Endothelial cell of umbilical vein (primary cell): ENCODE measurements at regions not wholly inside any gene's neighbourhood (a gene's known extent, or its start where the extent isn't known, plus 50 kb on each side); places are given as distances from the start of the nearest gene placed in this dataset.
"Not testable (repeated sequence)": the region's sequence is repeated elsewhere in the genome, so short reads cannot be mapped to it uniquely, and the experiment has no call there.

Experiments used
- BruUV-seq: library from RNA; stranded (reverse); fragments of 400-500 nt; replicated peaks from 2 replicates; lab custom pipeline; 2021; lab: Mats Ljungman, UMichigan
- CTCF ChIA-PET: fragments of 300-600, 350-600 bp; sonication (Branson Sonifier 250); formaldehyde crosslinking; loops from one replicate; lab custom pipeline; 2021; ENCODE audit warnings: antibody characterized with exemption, inconsistent platforms; lab: Charles Lee
- POLR2A ChIA-PET: fragments of 300-600, 350-600 bp; sonication (Branson Sonifier 250); formaldehyde crosslinking; loops from one replicate; lab custom pipeline; 2021; ENCODE audit warnings: antibody characterized with exemption, inconsistent platforms; lab: Charles Lee
- DNase-seq: peaks from one replicate; pipeline ENCODE4 v3.0.0-alpha.2; 2011; ENCODE audit warnings: low read depth, low spot score
- FAIRE-seq: peaks from 2 replicates; lab custom pipeline; 2011; peaks lifted over from hg19 to GRCh38; lab: Jason Lieb, UNC
- H2AFZ ChIP-seq: 2 replicates; pipeline ENCODE4 v1.6.0; 2012; ENCODE audit warnings: low read depth, low read length, control low read depth, inconsistent platforms
- H3K27ac ChIP-seq: 2 replicates; pipeline ENCODE4 v1.5.1; 2011; ENCODE audit warnings: low read depth, mild to moderate bottlenecking, control low read depth, low read length, moderate library complexity; ENCODE audit not compliant: insufficient read depth
- H3K27me3 ChIP-seq, 2 experiments: 2 replicates each; pipeline versions ENCODE4 v1.6.0 to v1.6.1; 2011; ENCODE audit warnings: low read length in 2 of 2, mixed read lengths in 1 of 2; ENCODE audit not compliant: control insufficient read depth in 2 of 2, insufficient read depth in 2 of 2
- H3K36me3 ChIP-seq, 2 experiments: 2 replicates in 1 of 2; 3 replicates in 1 of 2; pipeline ENCODE4 v1.5.1; 2011; ENCODE audit warnings: low read length in 2 of 2, mild to moderate bottlenecking in 1 of 2, moderate library complexity in 1 of 2; ENCODE audit not compliant: control insufficient read depth in 2 of 2, insufficient read depth in 2 of 2; ENCODE audit errors: extremely low read depth in 1 of 2
- H3K4me1 ChIP-seq: 3 replicates; pipeline ENCODE4 v1.5.1; 2011; ENCODE audit warnings: mild to moderate bottlenecking, low read length; ENCODE audit not compliant: control insufficient read depth, insufficient read depth; ENCODE audit errors: extremely low read depth
- H3K4me2 ChIP-seq: 2 replicates; pipeline ENCODE4 v1.6.1; 2011; ENCODE audit warnings: low read length, control low read depth, mixed read lengths; ENCODE audit not compliant: insufficient read depth
- H3K4me3 ChIP-seq, 3 experiments: fragments of 200-600 bp in 1 of 3; sonication (generic), shearing (Covaris generic) in 1 of 3; replicated peaks in 1 of 3; 2 replicates each; pipeline ENCODE4 v1.5.1; 2011 to 2016; ENCODE audit warnings: control low read depth in 3 of 3, low read length in 3 of 3, mild to moderate bottlenecking in 2 of 3, inconsistent platforms in 1 of 3, low read depth in 1 of 3, moderate library complexity in 1 of 3; ENCODE audit not compliant: insufficient read depth in 1 of 3
- H3K79me2 ChIP-seq: 2 replicates; pipeline ENCODE4 v1.6.0; 2012; ENCODE audit warnings: low read length, inconsistent platforms; ENCODE audit not compliant: control insufficient read depth, insufficient read depth
- H3K9ac ChIP-seq: replicated peaks from 2 replicates; pipeline ENCODE3; 2011; ENCODE audit warnings: low read length, control low read depth; ENCODE audit not compliant: insufficient read depth; ENCODE audit errors: extremely low read depth
- H3K9me1 ChIP-seq: replicated peaks from 3 replicates; pipeline ENCODE4 v1.6.0; 2011; ENCODE audit warnings: mild to moderate bottlenecking, low read length; ENCODE audit not compliant: control insufficient read depth, insufficient read depth; ENCODE audit errors: extremely low read depth
- H3K9me3 ChIP-seq: replicated peaks from 2 replicates; pipeline ENCODE4 v1.5.1; 2012; ENCODE audit warnings: low read length, inconsistent platforms; ENCODE audit not compliant: control insufficient read depth, insufficient read depth
- H4K20me1 ChIP-seq: replicated peaks from 2 replicates; pipeline ENCODE3; 2011; ENCODE audit warnings: mild to moderate bottlenecking, low read length; ENCODE audit not compliant: control insufficient read depth, insufficient read depth; ENCODE audit errors: extremely low read depth
- MYC ChIP-seq: IDR thresholded peaks from one replicate; pipeline ENCODE4 v1.6.1; 2011; ENCODE audit warnings: mild to moderate bottlenecking, low read depth, low read length
- dilution Hi-C: fragments of 300-500 bp; cut with MboI; formaldehyde crosslinking; loops from one replicate; pipeline ENCODE4 v1.15.0; 2019; ENCODE audit warnings: low sequenced_read_pairs; ENCODE audit not compliant: extremely low pct_ligation_motif_present
- intact Hi-C: fragments of 100-400 bp; cut with micrococcal nuclease; formaldehyde crosslinking; loops from one replicate; pipeline ENCODE4 v1.10.0; 2022
- TF ChIP-seq, protein P1 (sequence below), 2 donors: IDR thresholded peaks; 1 replicate in 1 of 2; 2 replicates in 1 of 2; pipeline ENCODE4 v1.5.1; 2011; ENCODE audit warnings: low read length in 2 of 2, mild to moderate bottlenecking in 2 of 2, moderate library complexity in 2 of 2, control low read depth in 1 of 2, inconsistent platforms in 1 of 2, low read depth in 1 of 2; ENCODE audit not compliant: insufficient read depth in 1 of 2; ENCODE audit errors: extremely low read depth in 1 of 2
- TF ChIP-seq, protein P2 (sequence below): IDR thresholded peaks from 2 replicates; pipeline ENCODE4 v1.6.1; 2011; ENCODE audit not compliant: insufficient read depth, insufficient read length

DNA sequence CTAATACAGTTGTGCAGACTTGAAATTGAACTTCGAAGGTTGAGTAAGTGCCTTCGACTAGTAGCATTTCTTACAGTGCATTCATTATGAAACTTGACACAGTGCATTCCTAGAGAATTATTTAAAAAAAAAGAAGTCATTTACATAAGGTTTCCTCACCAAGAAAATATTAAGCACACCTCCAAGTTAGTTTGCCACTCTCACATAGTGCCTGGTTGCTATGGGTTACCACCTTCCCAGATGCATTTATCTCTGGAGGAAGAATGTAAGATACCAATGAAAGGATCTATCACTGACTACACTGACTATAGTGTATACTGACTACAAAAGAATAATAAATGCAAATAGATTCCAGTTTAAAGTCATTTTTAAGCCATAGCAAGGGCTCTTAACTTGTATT lies 311.9 kb upstream of the RASGEF1B start:
- no peak overlapping the region for H3K27ac ChIP-seq
- H4K20me1 ChIP-seq, result no peaks in the 10 kb centered on the region
- dilution Hi-C loops, result no loop called here
- intact Hi-C loops, result no loop called here
- H3K9me1 ChIP-seq, result no peaks in the 10 kb centered on the region
- TF ChIP-seq MYC, result no peak
- TF ChIP-seq, protein P1, sequence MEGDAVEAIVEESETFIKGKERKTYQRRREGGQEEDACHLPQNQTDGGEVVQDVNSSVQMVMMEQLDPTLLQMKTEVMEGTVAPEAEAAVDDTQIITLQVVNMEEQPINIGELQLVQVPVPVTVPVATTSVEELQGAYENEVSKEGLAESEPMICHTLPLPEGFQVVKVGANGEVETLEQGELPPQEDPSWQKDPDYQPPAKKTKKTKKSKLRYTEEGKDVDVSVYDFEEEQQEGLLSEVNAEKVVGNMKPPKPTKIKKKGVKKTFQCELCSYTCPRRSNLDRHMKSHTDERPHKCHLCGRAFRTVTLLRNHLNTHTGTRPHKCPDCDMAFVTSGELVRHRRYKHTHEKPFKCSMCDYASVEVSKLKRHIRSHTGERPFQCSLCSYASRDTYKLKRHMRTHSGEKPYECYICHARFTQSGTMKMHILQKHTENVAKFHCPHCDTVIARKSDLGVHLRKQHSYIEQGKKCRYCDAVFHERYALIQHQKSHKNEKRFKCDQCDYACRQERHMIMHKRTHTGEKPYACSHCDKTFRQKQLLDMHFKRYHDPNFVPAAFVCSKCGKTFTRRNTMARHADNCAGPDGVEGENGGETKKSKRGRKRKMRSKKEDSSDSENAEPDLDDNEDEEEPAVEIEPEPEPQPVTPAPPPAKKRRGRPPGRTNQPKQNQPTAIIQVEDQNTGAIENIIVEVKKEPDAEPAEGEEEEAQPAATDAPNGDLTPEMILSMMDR (IDR thresholded peaks at IDR 0.05; ENCODE audit: extremely low read depth in 1 of 2, insufficient read depth in 1 of 2, low read depth in 1 of 2, low read length in 2 of 2), result no peak
- no peak overlapping the region for H3K9ac ChIP-seq
- H3K4me1 ChIP-seq, result no peaks in the 10 kb centered on the region
- POLR2A ChIA-PET, result no interaction called here
- H3K4me2 ChIP-seq, result no peak overlapping the region
- H2AFZ ChIP-seq, result no peak overlapping the region
- FAIRE-seq (no peak), DNase-seq (no peak)
- H3K9me3 ChIP-seq, result no peaks in the 10 kb centered on the region
- H3K27me3 ChIP-seq, result no peaks in the 10 kb centered on the region
- CTCF ChIA-PET, result interaction anchor here (0.7 kb wide), 1 partner anchor 56 kb away, joined by 3 read pairs; no protein-coding TSS in a partner anchor
- H3K4me3 ChIP-seq, result no peak overlapping the region
- H3K36me3 ChIP-seq, result no peaks in the 10 kb centered on the region
- H3K79me2 ChIP-seq, result no peaks in the 10 kb centered on the region
- no TSS peak for BruUV-seq

DNA sequence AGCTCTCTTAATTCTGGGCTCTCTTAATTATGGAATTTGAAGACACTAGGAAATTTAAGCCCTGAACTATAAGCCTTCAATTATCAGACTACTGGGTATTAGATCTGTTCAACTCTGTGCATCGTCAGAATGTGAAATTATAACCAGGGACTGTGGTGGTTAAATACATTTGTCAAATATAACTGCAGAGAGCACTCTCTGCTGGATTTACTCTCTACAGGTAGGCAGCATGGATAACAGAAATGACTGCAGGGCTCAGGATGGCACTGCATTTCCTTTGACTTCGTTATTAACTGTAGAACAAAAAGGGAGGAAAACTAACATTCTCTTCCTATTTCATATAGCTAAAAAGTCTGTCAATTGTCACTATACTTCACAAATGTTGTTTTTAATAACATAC lies 310.1 kb upstream of the RASGEF1B start:
- no peaks in the 10 kb centered on the region for H3K79me2 ChIP-seq
- intact Hi-C loops, result no loop called here
- TF ChIP-seq, protein P2, sequence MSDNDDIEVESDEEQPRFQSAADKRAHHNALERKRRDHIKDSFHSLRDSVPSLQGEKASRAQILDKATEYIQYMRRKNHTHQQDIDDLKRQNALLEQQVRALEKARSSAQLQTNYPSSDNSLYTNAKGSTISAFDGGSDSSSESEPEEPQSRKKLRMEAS, result no peak
- no peaks in the 10 kb centered on the region for H3K27me3 ChIP-seq
- ChIA-PET CTCF (no interaction called here), POLR2A (no interaction called here)
- no peak overlapping the region for H3K4me3 ChIP-seq
- no TSS peak for BruUV-seq
- no peak for FAIRE-seq
- no peaks in the 10 kb centered on the region for H4K20me1 ChIP-seq
- H3K9me3 ChIP-seq, result no peaks in the 10 kb centered on the region
- no peak overlapping the region for H2AFZ ChIP-seq
- no peak overlapping the region for H3K9ac ChIP-seq
- no peak for DNase-seq
- H3K36me3 ChIP-seq, result no peaks in the 10 kb centered on the region
- H3K4me2 ChIP-seq, result no peak overlapping the region
- H3K27ac ChIP-seq, result no peak overlapping the region
- H3K4me1 ChIP-seq, result no peaks in the 10 kb centered on the region
- no peaks in the 10 kb centered on the region for H3K9me1 ChIP-seq
- dilution Hi-C loops, result no loop called here

DNA sequence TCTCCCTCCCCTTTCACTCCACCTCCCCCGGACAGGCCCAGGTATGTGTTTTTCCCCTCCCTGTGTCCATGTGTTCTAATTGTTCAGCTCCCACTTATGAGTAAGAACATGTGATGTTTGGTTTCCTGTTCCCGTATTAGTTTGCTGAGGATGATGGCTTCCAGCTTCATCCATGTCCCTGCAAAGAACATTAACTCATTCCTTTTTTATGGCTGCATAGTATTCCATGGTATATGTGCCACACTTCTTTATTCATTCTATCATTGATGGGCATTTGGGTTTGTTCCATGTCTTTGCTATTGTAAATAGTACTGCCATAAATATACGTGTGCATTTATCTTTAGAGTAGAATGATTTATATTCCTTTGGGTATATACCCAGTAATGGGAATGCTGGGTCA lies 306.0 kb upstream of the RASGEF1B start:
- FAIRE-seq, H3K36me3 ChIP-seq, H3K4me2 ChIP-seq, CTCF ChIA-PET, DNase-seq, H3K4me3 ChIP-seq, POLR2A ChIA-PET, dilution Hi-C loops, H3K27ac ChIP-seq, H3K9me3 ChIP-seq, H3K27me3 ChIP-seq, H3K9ac ChIP-seq, BruUV-seq, H3K79me2 ChIP-seq, H2AFZ ChIP-seq, H4K20me1 ChIP-seq, intact Hi-C loops, H3K4me1 ChIP-seq, H3K9me1 ChIP-seq: not testable (repeated sequence)
